Upper lobe of left lung (tissue), 6 donors: ENCODE measurements at regions not wholly inside any gene's neighbourhood (a gene's known extent, or its start where the extent isn't known, plus 50 kb on each side); places are given as distances from the start of the nearest gene placed in this dataset.

Experiments
- ATAC-seq, 2 donors: fragments of 200-7000 bp; cut with Tn5 transposase; one replicate each; pipeline ENCODE4 v1.9.1; 2022; ENCODE audit warnings: mild to moderate bottlenecking in 2 of 2, moderate library complexity in 2 of 2; ENCODE audit not compliant: low FRiP score in 2 of 2
- DNase-seq, 2 donors: peaks; one replicate each; pipeline ENCODE4 v3.0.0-alpha.2; 2019 to 2020
- H3K27ac ChIP-seq, 4 donors: fragments of 200-600 bp; sonication (generic); one replicate each; pipeline ENCODE4 v1.5.1; 2016 to 2019
- H3K27me3 ChIP-seq, 4 donors: fragments of 200-600 bp; sonication (generic); one replicate each; pipeline ENCODE4 v1.5.1; 2017 to 2019
- H3K36me3 ChIP-seq, 4 donors: fragments of 200-600 bp; sonication (generic); one replicate each; pipeline ENCODE4 v1.5.1; 2016 to 2019
- H3K4me1 ChIP-seq, 4 donors: fragments of 200-600 bp; sonication (generic); one replicate each; pipeline ENCODE4 v1.5.1; 2018 to 2019
- H3K4me3 ChIP-seq, 4 donors: fragments of 200-600 bp; sonication (generic); one replicate each; pipeline ENCODE4 v1.5.1; 2017 to 2019; ENCODE audit warnings: mild to moderate bottlenecking in 2 of 4, moderate library complexity in 1 of 4
- H3K9me3 ChIP-seq, 4 donors: fragments of 200-600 bp; sonication (generic); one replicate each; pipeline ENCODE4 v1.5.1; 2018 to 2019
- CTCF ChIP-seq, 6 experiments: fragments of 450-650 bp in 4 of 6; fragments of 200-600 bp in 2 of 6; sonication (generic) in 2 of 6; IDR thresholded peaks; one replicate each; pipeline ENCODE4 v1.5.1; 2016 to 2019; ENCODE audit warnings: antibody characterized with exemption in 6 of 6
- EP300 ChIP-seq, 4 donors: sonication (generic); formaldehyde crosslinking; IDR thresholded peaks; one replicate each; pipeline ENCODE4 v1.5.1; 2017; ENCODE audit warnings: antibody characterized with exemption in 4 of 4, control low read depth in 2 of 4
- POLR2A ChIP-seq, 4 donors: fragments of 450-650 bp; IDR thresholded peaks; one replicate each; pipeline ENCODE4 v1.5.1; 2016 to 2017; ENCODE audit warnings: antibody characterized with exemption in 4 of 4, mild to moderate bottlenecking in 2 of 4
- POLR2AphosphoS5 ChIP-seq, 2 donors: sonication (generic); formaldehyde crosslinking; IDR thresholded peaks; one replicate each; pipeline ENCODE4 v1.5.1; 2017; ENCODE audit warnings: antibody characterized with exemption in 2 of 2
- WGBS, 2 donors: methylation state at CpG; one replicate each; pipeline ENCODE4 v1.1.5; 2017 to 2018; 5-methylcytosine and 5-hydroxymethylcytosine counted together
- donor health status: DM: no; HTN: no; CAD: no; lungs with moderate emphysema.
- donor health status: DM: no; HTN: yes; CAD: no; lungs with severe emphysema.

GRCh38 chr17:56023851-56024250 lies 129.4 kb upstream of the ANKFN1 start:
- ATAC-seq: no peak
- 70% methylated on average over 2 of the region's 2 CpGs for WGBS, 2 donors

GRCh38 chr17:56026915-56027314 lies 126.4 kb upstream of the ANKFN1 start:
- WGBS, 2 donors: 50 to 55% methylated on average over 2 of the region's 2 CpGs
- ATAC-seq: no peak

More at GRCh38 chr17:56023851-56024250, 129.4 kb upstream of the ANKFN1 start:
- Histone ChIP-seq H3K36me3 (no peaks in the 10 kb centered on the region), H3K4me1 (no peaks in the 10 kb centered on the region), H3K4me3 (no peak overlapping the region), H3K27me3 (no peaks in the 10 kb centered on the region), H3K9me3 (no peaks in the 10 kb centered on the region), H3K27ac (no peak overlapping the region)
- TF ChIP-seq EP300 (IDR thresholded peaks at IDR 0.05) (no peak), CTCF (IDR thresholded peaks at IDR 0.05) (no peak), POLR2A (IDR thresholded peaks at IDR 0.05) (no peak), POLR2AphosphoS5 (IDR thresholded peaks at IDR 0.05) (no peak)
- no peak for DNase-seq

GRCh38 chr17:56028837-56029236 lies 124.4 kb upstream of the ANKFN1 start:
- Histone ChIP-seq H3K27me3 (no peaks in the 10 kb centered on the region), H3K36me3 (no peaks in the 10 kb centered on the region), H3K9me3 (no peaks in the 10 kb centered on the region), H3K27ac (no peak overlapping the region), H3K4me1 (peaks cover 0 to 4% (median 0%) of the 10 kb centered on the region in 4 donors), H3K4me3 (no peak overlapping the region)
- ATAC-seq (no peak), DNase-seq (no peak)
- WGBS, 2 donors: 78 to 91% methylated on average over 3 of the region's 3 CpGs
- TF ChIP-seq POLR2AphosphoS5 (IDR thresholded peaks at IDR 0.05) (no peak), CTCF (IDR thresholded peaks at IDR 0.05) (no peak), EP300 (IDR thresholded peaks at IDR 0.05) (no peak), POLR2A (IDR thresholded peaks at IDR 0.05) (no peak)

More at GRCh38 chr17:56026915-56027314, 126.4 kb upstream of the ANKFN1 start:
- H3K36me3 ChIP-seq: no peaks in the 10 kb centered on the region
- DNase-seq: no peak
- no peak overlapping the region for H3K4me3 ChIP-seq
- no peaks in the 10 kb centered on the region for H3K9me3 ChIP-seq
- H3K27ac ChIP-seq: no peak overlapping the region
- no peaks in the 10 kb centered on the region for H3K4me1 ChIP-seq
- TF ChIP-seq POLR2A (IDR thresholded peaks at IDR 0.05): no peak
- no peak for TF ChIP-seq POLR2AphosphoS5 (IDR thresholded peaks at IDR 0.05)
- TF ChIP-seq CTCF (IDR thresholded peaks at IDR 0.05): no peak
- no peak for TF ChIP-seq EP300 (IDR thresholded peaks at IDR 0.05)
- no peaks in the 10 kb centered on the region for H3K27me3 ChIP-seq

GRCh38 chr17:56030009-56030624 lies 123.2 kb upstream of the ANKFN1 start:
- no peak for DNase-seq
- H3K36me3 ChIP-seq: no peaks in the 10 kb centered on the region
- H3K27ac ChIP-seq: no peak overlapping the region
- 60 to 68% methylated on average over 5 to 8 of the region's 8 CpGs for WGBS, 2 donors
- H3K27me3 ChIP-seq: no peaks in the 10 kb centered on the region
- no peak for TF ChIP-seq EP300 (IDR thresholded peaks at IDR 0.05)
- no peak for TF ChIP-seq POLR2AphosphoS5 (IDR thresholded peaks at IDR 0.05)
- no peak for TF ChIP-seq CTCF (IDR thresholded peaks at IDR 0.05)
- TF ChIP-seq POLR2A (IDR thresholded peaks at IDR 0.05): no peak
- no peak for ATAC-seq
- peaks cover 0 to 9% (median 0%) of the 10 kb centered on the region in 4 donors for H3K4me1 ChIP-seq
- no peak overlapping the region for H3K4me3 ChIP-seq
- no peaks in the 10 kb centered on the region for H3K9me3 ChIP-seq

GRCh38 chr17:56031636-56032035 lies 121.6 kb upstream of the ANKFN1 start:
- Histone ChIP-seq H3K27ac (no peak overlapping the region), H3K4me3 (no peak overlapping the region), H3K27me3 (no peaks in the 10 kb centered on the region), H3K4me1 (peaks cover 0 to 9% (median 0%) of the 10 kb centered on the region in 4 donors), H3K36me3 (no peaks in the 10 kb centered on the region), H3K9me3 (no peaks in the 10 kb centered on the region)
- no peak for TF ChIP-seq POLR2A (IDR thresholded peaks at IDR 0.05)
- TF ChIP-seq CTCF (IDR thresholded peaks at IDR 0.05): no peak
- TF ChIP-seq POLR2AphosphoS5 (IDR thresholded peaks at IDR 0.05): no peak
- no peak for TF ChIP-seq EP300 (IDR thresholded peaks at IDR 0.05)
- no peak for ATAC-seq
- no peak for DNase-seq
- 59 to 95% methylated on average over 2 of the region's 2 CpGs for WGBS, 2 donors
